CD4-positive, alpha-beta T cell treated with Interleukin-17A for 4 hours (primary cell): ENCODE measurements at regions not wholly inside any gene's neighbourhood (a gene's known extent, or its start where the extent isn't known, plus 50 kb on each side); places are given as distances from the start of the nearest gene placed in this dataset.

Experiments used
- DNase-seq: peaks from one replicate; pipeline ENCODE4 v3.0.0-alpha.2; 2020; ENCODE audit warnings: mixed read lengths

GRCh38 chr14:101233391-101233790, 327.9 kb upstream of the DIO3 start:
- no peak for DNase-seq

GRCh38 chr14:101233808-101234207, 327.5 kb upstream of the DIO3 start:
- no peak for DNase-seq

GRCh38 chr14:101234244-101234937, 326.9 kb upstream of the DIO3 start:
- no peak for DNase-seq

GRCh38 chr14:101234999-101235334, 326.3 kb upstream of the DIO3 start:
- no peak for DNase-seq

GRCh38 chr14:101235335-101236103, 325.8 kb upstream of the DIO3 start:
- no peak for DNase-seq

- no peak for DNase-seq
These were observed 324.6 kb upstream of the DIO3 start for GRCh38 chr14:101236496-101237251.

GRCh38 chr14:101237252-101237616, 324.1 kb upstream of the DIO3 start:
- DNase-seq: no peak

GRCh38 chr14:101239065-101239464, 322.2 kb upstream of the DIO3 start:
- DNase-seq: no peak

GRCh38 chr14:101241147-101241546, 320.1 kb upstream of the DIO3 start:
- DNase-seq: no peak

GRCh38 chr14:101241807-101242278, 319.5 kb upstream of the DIO3 start:
- no peak for DNase-seq

- no peak for DNase-seq
These were observed 318.6 kb upstream of the DIO3 start for GRCh38 chr14:101242442-101243385.

GRCh38 chr14:101243587-101244338, 317.5 kb upstream of the DIO3 start:
- no peak for DNase-seq

- no peak for DNase-seq
These were observed 314.1 kb upstream of the DIO3 start for GRCh38 chr14:101246894-101247841.

- no peak for DNase-seq
These were observed 313.2 kb upstream of the DIO3 start for GRCh38 chr14:101247842-101248725.

- DNase-seq: no peak
These were observed 312.2 kb upstream of the DIO3 start for GRCh38 chr14:101248840-101249675.

- no peak for DNase-seq
These were observed 311.6 kb upstream of the DIO3 start for GRCh38 chr14:101249676-101250036.

- no peak for DNase-seq
These were observed 310.9 kb upstream of the DIO3 start for GRCh38 chr14:101250336-101250947.
